Stimulated activated CD8-positive, alpha-beta memory T cell treated with anti-CD3 and anti-CD28 coated beads, Interleukin-15, amount 100 ng/mL, for 48 hours (primary cell): ENCODE measurements at regions not wholly inside any gene's neighbourhood (a gene's known extent, or its start where the extent isn't known, plus 50 kb on each side); places are given as distances from the start of the nearest gene placed in this dataset.
"Not testable (repeated sequence)": the region's sequence is repeated elsewhere in the genome, so short reads cannot be mapped to it uniquely, and the experiment has no call there.

Experiments
- DNase-seq, 2 donors: peaks; one replicate each; pipeline ENCODE4 v3.0.0-alpha.2; 2020; ENCODE audit warnings: low read depth in 2 of 2

DNA sequence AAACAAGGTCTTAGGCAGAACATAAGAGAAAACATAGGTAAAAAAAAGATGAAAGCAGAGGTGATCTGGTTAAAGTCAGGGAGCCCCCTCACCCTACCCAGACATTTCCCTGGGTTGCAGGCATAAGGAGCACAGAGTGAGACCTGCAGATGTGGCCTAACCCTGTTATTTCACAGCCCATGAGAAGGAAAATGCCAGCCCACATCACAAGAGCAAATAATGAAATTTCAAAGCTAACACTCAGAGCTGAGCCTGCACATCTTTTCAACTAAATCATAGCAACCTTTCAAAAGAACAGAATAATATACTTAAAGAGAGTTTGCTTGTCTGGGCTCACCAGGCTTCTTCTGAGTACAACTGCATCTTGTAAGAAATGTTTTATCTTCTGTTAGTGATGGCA lies 295.4 kb downstream of the RPAP3 start:
- no peak for DNase-seq

DNA sequence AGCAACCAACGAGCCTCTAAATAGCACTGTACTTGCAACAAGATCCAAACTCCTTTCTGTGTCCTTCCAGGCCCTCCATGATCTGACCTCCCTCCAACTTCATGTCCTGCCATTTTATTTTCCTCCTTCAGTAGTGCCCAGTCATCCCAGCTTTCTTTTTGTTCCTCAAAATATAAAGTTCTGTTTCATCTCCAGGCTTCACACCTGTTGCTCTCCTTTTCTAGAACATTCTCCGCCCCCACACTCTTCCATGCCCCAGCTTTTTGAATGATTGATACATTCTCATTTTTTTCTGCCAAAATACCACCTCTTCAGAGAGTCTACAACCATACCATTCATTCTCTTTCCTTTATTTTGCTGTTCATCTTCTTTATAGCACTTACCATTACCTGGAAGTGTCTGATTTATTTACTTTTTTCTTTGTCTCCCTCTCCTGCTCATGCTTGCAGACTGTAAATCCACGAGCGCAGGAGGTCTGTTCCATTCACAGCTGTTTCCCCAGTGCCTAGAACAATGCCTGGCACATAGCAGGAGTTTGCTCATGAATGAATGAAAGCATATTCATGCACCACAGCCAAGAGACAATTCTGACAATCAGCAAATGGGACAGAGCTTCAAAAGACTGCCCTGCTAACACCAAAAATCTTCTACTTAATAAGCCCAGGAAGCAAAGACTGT lies 296.4 kb downstream of the RPAP3 start:
- DNase-seq, result no peak

DNA sequence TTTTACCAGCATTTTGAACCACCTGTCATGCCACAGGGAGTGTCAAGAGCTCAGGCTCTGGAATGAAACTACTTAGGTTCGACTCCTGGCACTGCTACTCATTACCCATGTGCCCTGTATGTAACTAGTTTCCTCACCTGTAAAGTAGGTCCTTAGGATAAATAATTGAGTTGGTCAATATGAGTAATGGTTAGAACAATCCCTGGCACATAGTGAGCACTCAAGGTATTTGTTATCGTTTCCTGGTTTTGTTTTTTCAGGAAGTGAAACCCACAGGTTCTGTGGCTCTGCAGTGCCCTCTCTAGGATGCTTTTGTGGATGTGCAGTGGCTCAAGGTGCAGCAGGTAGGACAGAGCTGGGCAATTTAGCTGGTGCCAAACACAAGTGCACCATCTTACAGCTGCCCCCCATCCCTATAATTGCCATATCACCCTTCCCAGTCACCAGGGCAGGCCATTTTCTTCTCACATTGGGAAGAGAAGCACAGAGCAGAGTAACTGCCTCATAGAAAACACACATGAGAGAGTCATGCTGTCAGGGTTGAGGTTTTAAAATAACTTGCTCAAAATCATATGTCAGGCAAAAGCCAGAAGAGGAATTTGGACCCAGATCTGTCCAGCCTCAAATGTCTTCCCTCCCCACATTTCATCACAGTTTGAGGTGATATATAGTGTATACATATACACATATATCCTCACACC lies 297.5 kb downstream of the RPAP3 start:
- DNase-seq, result no peak

GRCh38 chr12:47407463-47408129 lies 298.2 kb downstream of the RPAP3 start:
- no peak for DNase-seq

DNA sequence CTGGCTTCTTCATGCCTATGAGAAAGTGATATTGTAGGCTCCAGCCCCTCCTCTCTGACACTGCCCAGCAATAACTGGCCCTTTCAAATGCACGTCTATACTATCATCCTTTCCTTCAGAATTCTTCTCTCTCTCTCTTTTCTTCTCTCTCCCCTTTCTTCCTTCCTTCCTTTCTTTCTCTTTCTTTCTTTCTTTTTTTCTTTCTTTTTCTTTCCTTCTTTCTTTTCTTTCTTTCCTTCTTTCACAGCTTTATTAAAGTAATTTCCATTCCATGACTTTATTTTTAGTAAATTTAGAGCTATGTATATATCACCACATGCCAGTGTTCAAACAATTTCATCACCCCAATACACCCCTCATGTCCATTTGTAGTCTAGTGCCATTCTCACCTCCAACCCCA lies 302.1 kb downstream of the RPAP3 start:
- DNase-seq, result no peak

DNA sequence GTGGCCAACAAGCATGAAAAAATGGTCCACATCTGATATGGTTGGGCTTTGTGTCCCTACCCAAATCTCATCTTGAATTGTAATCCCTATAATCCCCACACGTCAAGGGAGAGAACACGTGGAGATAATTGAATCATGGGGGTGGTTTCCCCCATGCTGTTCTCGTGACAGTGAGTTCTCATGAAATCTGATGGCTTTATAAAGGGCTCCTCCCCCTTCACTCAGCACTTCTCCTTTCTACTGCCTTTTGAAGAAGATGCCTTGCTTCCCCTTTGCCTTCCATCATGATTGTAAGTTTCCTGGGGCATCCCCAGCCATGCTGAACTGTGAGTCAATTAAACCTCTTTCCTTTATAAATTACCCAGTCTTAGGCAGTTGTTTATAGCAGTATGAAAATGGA lies 304.6 kb downstream of the RPAP3 start:
- DNase-seq, result not testable (repeated sequence)

- no peak for DNase-seq
Measured at GRCh38 chr12:47400266-47400665, 305.6 kb downstream of the RPAP3 start.

DNA sequence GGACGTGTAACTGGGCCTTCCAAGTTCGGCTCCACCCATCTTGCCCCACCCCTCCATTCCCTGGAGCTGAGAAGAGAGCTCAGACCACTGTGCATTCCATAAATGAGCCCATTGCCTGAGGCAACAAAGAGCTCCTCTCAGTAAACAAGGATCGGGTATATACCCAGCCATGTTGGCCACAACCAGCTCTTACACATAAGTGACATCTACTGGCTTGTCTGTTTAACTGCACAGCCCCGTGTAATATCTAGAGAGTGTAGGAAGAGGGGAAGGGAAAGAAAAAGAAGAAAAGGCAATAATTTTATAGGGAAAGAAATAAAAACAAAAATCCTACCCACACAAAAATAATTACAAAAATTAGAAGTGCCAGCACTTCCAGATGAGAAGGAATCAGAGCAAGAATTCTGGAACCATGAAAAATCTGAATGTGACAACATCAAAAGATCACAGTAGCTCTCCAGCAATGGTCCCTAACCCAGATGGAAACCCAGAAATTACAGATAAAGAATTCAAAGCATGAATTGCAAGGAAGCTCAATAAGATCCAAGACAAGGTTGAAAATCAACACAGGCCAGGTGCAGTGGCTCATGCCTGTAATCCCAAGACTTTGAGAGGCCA lies 308.1 kb downstream of the RPAP3 start:
- no peak for DNase-seq

DNA sequence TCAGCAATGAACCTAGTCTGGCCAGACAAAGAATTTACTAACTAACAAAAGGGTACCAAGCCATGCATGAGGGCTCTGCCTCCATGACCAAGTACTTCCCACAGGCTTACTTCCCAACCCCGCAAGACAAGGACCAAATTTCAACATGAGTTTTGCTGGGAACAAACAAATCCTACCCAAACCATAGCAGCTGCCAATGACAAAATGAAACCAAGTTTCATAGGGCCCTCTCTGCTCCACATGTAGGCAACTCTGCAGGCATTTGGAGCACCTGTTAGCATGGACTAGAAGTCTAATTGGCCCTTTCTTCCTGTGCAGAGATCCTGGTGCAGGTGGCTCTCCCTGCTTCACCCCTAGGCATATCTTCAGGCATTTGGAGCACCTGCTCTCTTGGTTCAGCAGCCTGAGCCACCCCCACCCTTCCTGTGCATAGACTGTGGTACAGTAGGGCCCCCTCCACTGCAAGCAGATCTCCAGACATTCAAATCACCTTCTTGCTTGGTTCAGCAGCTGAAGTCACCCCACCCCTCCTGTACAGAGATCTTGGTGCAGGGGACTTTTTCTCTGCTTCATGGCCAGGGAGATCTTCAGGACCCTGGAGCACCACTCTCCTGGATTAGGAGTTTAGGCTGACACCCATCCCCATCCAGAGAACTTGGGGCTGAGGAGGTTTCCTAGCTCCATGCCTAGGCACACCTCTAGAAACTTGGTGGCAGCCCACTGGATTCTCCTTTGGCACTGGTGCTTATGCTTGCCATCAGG lies 308.7 kb downstream of the RPAP3 start:
- no peak for DNase-seq

GRCh38 chr12:47394070-47394469 lies 311.8 kb downstream of the RPAP3 start:
- DNase-seq, result no peak

DNA sequence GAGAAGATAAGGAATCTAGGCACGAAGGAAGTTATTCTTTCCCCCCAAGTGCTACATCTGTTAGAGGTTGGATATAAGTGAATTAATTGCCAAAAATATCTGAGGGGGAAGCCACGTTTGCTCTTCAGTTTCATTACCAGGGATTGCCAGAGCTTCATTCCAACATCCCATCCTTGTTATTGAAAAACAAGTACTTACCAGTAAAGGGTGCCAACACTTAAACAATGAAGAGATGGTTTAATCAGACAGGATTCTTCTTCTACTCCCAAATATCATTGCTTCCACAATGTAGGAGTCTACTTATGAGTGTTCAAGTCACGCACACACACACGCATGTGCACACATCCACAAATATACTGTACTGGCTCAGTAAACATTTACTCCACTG lies 312.4 kb downstream of the RPAP3 start:
- DNase-seq, result no peak

- DNase-seq, result peak; percentile 70 to 72
Measured at GRCh38 chr12:47391566-47391965, 311.8 kb upstream of the AMIGO2 start.

- DNase-seq, result no peak
Measured at GRCh38 chr12:47388712-47389111, 309.0 kb upstream of the AMIGO2 start.

GRCh38 chr12:47387994-47388393 lies 308.2 kb upstream of the AMIGO2 start:
- no peak for DNase-seq

DNA sequence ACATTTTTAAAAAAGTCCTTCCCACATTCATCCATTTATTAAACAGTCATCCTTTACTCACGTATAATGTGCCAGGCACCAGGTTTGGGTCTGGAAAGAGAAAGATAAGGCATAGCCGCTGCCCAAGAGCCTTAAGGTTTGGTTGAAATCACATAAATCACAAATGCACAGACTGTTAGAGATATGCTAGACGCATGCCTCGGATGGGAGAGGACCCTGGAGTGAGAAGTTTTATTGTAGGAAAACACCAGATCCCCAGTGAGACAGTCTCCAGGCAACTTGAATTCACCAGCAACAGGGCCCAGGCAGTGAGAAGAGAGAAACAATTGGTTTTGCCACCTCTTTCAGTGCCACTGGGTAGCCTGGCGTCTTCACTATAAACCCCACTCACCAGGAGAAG lies 305.9 kb upstream of the AMIGO2 start:
- DNase-seq, result no peak

DNA sequence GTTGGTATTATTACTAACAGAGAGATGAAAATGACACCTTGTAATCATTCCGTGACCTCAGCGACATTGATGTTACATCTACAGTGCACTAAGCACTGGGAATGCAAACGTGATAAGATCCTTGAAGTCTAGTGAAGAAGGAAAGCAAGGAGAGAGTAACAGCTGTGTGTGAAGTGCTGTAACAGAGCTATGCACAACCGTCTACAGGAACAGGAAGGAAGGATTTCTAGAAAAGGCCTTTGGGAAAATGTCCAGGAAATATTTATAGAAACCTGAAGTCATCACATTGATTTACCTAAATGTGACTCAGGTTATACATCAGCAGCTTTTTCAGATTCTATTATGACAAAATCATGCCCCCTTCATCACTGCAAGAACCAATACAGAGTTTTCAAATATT lies 304.2 kb upstream of the AMIGO2 start:
- DNase-seq, result no peak

DNA sequence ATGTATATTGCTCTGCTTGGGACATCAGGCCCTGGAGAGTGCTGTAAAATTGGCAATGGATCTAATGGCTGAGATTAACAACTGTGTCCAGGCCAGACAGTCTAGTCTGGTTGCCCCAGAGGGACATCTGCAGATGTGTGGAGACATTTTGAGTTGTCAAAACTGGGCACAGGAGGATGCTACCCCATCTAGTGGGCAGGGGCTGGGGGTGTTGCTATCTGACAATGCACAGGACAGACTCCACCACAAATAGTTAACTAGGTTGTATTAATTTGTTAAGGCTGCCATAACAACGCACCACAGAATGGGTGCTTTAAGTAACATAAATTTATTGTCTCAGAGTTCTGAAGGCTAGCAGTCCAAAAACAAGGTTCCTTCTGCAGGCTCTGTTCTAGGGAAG lies 302.5 kb upstream of the AMIGO2 start:
- no peak for DNase-seq

DNA sequence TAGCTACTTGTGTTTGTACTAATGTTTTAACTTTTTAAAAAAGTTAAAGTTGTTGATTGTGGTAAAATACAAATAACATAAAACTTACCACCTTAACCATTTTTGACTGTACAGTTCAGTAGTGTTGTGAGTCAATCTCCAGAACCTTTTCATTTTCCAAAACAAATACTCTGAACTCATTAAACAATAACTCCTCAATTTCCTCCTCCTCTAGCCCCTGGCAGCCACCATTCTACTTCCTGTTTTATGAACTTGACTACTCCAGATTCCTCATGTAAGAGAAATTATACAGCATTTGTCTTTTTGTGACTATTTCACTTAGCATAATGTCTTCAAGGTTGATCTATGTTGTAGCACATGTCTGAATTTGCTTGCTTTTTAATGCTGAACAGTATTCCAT lies 299.1 kb upstream of the AMIGO2 start:
- no peak for DNase-seq

DNA sequence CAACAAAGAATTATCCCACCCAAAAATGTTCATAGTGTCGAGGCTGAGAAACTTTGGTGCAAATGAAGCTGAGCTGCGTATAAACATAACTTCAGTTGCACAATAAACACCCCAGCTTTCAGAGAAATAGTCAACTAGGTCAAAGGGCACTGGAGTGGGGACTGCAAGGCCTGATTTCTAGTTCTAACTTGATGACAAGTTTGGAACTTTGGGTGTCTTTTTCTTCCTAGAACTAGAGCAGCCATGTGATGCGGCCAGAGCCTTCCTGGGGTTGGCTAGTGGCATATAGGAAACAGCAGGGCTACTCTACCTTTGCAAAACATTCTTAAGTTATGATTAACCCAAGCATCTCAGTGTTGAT lies 298.4 kb upstream of the AMIGO2 start:
- no peak for DNase-seq

GRCh38 chr12:47377414-47378221 lies 297.9 kb upstream of the AMIGO2 start:
- DNase-seq, result no peak

- DNase-seq, result no peak
Measured at GRCh38 chr12:47376927-47377326, 297.2 kb upstream of the AMIGO2 start.
